ENCODE measurements at regions not wholly inside any gene's neighbourhood (a gene's known extent, or its start where the extent isn't known, plus 50 kb on each side); places are given as distances from the start of the nearest gene placed in this dataset.

GRCh38 chr12:112740387-112740934 lies 51.1 kb upstream of the RPH3A start:
- no peak for DNase-seq (ENCODE audit: low read depth)
- TF ChIP-seq, protein P1, sequence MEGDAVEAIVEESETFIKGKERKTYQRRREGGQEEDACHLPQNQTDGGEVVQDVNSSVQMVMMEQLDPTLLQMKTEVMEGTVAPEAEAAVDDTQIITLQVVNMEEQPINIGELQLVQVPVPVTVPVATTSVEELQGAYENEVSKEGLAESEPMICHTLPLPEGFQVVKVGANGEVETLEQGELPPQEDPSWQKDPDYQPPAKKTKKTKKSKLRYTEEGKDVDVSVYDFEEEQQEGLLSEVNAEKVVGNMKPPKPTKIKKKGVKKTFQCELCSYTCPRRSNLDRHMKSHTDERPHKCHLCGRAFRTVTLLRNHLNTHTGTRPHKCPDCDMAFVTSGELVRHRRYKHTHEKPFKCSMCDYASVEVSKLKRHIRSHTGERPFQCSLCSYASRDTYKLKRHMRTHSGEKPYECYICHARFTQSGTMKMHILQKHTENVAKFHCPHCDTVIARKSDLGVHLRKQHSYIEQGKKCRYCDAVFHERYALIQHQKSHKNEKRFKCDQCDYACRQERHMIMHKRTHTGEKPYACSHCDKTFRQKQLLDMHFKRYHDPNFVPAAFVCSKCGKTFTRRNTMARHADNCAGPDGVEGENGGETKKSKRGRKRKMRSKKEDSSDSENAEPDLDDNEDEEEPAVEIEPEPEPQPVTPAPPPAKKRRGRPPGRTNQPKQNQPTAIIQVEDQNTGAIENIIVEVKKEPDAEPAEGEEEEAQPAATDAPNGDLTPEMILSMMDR (IDR thresholded peaks at IDR 0.05; ENCODE audit: insufficient read depth, low read length) = no peak

GRCh38 chr12:112741106-112741505 lies 50.4 kb upstream of the RPH3A start:
- no peak for DNase-seq (ENCODE audit: low read depth)
- H3K4me3 ChIP-seq (ENCODE audit: low read depth, low read length) = no peak overlapping the region
- TF ChIP-seq, protein P1 (IDR thresholded peaks at IDR 0.05; ENCODE audit: insufficient read depth, low read length) = no peak

More at GRCh38 chr12:112740387-112740934, 51.1 kb upstream of the RPH3A start:
- no peak overlapping the region for H3K4me3 ChIP-seq (ENCODE audit: low read depth, low read length)
